Keratinocyte (primary cell): ENCODE measurements at regions not wholly inside any gene's neighbourhood (a gene's known extent, or its start where the extent isn't known, plus 50 kb on each side); places are given as distances from the start of the nearest gene placed in this dataset.

Source experiments
- DNase-seq: peaks from one replicate; pipeline ENCODE4 v3.0.0-alpha.2; 2011; ENCODE audit warnings: low read depth, missing footprints, low spot score
- FAIRE-seq: peaks from 2 replicates; lab custom pipeline; 2011; peaks lifted over from hg19 to GRCh38; lab: Jason Lieb, UNC
- H2AFZ ChIP-seq: 2 replicates; pipeline ENCODE4 v1.6.0; 2012; ENCODE audit warnings: low read length, control low read depth, inconsistent platforms; ENCODE audit not compliant: control insufficient read depth
- H3K27ac ChIP-seq: 2 replicates; pipeline ENCODE4 v1.5.1; 2011; ENCODE audit warnings: low read length; ENCODE audit not compliant: control insufficient read depth, insufficient read depth
- H3K27me3 ChIP-seq: 3 replicates; pipeline ENCODE4 v1.6.0; 2011; ENCODE audit warnings: low read length; ENCODE audit not compliant: control insufficient read depth, insufficient read depth; ENCODE audit errors: extremely low read depth
- H3K36me3 ChIP-seq, 2 experiments: 2 replicates in 1 of 2; 3 replicates in 1 of 2; pipeline ENCODE4 v1.5.1; 2011; ENCODE audit warnings: low read length in 2 of 2, mild to moderate bottlenecking in 1 of 2; ENCODE audit not compliant: control insufficient read depth in 2 of 2, insufficient read depth in 2 of 2; ENCODE audit errors: extremely low read depth in 1 of 2
- H3K4me1 ChIP-seq: 3 replicates; pipeline ENCODE4 v1.5.1; 2011; ENCODE audit warnings: low read length; ENCODE audit not compliant: control insufficient read depth, insufficient read depth; ENCODE audit errors: extremely low read depth
- H3K4me2 ChIP-seq: 3 replicates; pipeline ENCODE4 v1.6.0; 2011; ENCODE audit warnings: low read depth, low read length; ENCODE audit not compliant: control insufficient read depth, insufficient read depth; ENCODE audit errors: extremely low read depth
- H3K4me3 ChIP-seq, 3 experiments: fragments of 200-600 bp in 1 of 3; sonication (generic) in 1 of 3; 2 replicates in 2 of 3; 3 replicates in 1 of 3; pipeline ENCODE4 v1.5.1; 2011 to 2016; ENCODE audit warnings: low read length in 3 of 3, mild to moderate bottlenecking in 3 of 3, control low read depth in 2 of 3, inconsistent platforms in 1 of 3, low read depth in 1 of 3, mixed read lengths in 1 of 3, mixed run types in 1 of 3, moderate library complexity in 1 of 3; ENCODE audit not compliant: control insufficient read depth in 2 of 3, insufficient read depth in 2 of 3; ENCODE audit errors: extremely low read depth in 1 of 3
- H3K79me2 ChIP-seq: 2 replicates; pipeline ENCODE4 v1.6.0; 2012; ENCODE audit warnings: low read length; ENCODE audit not compliant: control insufficient read depth, insufficient read depth
- H3K9ac ChIP-seq: 3 replicates; pipeline ENCODE4 v1.6.0; 2011; ENCODE audit warnings: low read length; ENCODE audit not compliant: control insufficient read depth, insufficient read depth; ENCODE audit errors: extremely low read depth
- H3K9me1 ChIP-seq: 3 replicates; pipeline ENCODE4 v1.6.0; 2011; ENCODE audit warnings: low read length; ENCODE audit not compliant: control insufficient read depth, insufficient read depth; ENCODE audit errors: extremely low read depth
- H3K9me3 ChIP-seq: 2 replicates; pipeline ENCODE4 v1.5.1; 2012; ENCODE audit warnings: low read depth, low read length; ENCODE audit not compliant: control insufficient read depth
- H4K20me1 ChIP-seq: 3 replicates; pipeline ENCODE4 v1.6.0; 2011; ENCODE audit warnings: low read length; ENCODE audit not compliant: control insufficient read depth, insufficient read depth; ENCODE audit errors: extremely low read depth
- EZH2 ChIP-seq: IDR thresholded peaks from one replicate; pipeline ENCODE4 v1.6.1; 2012; ENCODE audit warnings: inconsistent platforms, mild to moderate bottlenecking, low read length, moderate library complexity
- dilution Hi-C: fragments of 300-500 bp; cut with MboI; formaldehyde crosslinking; loops from one replicate; pipeline ENCODE4 v1.7.0; 2020; ENCODE audit warnings: low sequenced_read_pairs; ENCODE audit not compliant: extremely low pct_ligation_motif_present
- TF ChIP-seq, protein P1 (sequence below), 3 experiments: IDR thresholded peaks in 1 of 3; conservative IDR thresholded peaks in 1 of 3; optimal IDR thresholded peaks in 1 of 3; 2 replicates in 2 of 3; 3 replicates in 1 of 3; pipeline versions ENCODE3 to v1.5.1; 2011; ENCODE audit warnings: low read length in 3 of 3, mild to moderate bottlenecking in 3 of 3, moderate library complexity in 2 of 3, control low read depth in 1 of 3, inconsistent platforms in 1 of 3; ENCODE audit not compliant: insufficient read depth in 2 of 3; ENCODE audit errors: extremely low read depth in 1 of 3

GRCh38 chr5:129243039-129243438 is 148.5 kb downstream of the ISOC1 start:
- no peaks in the 10 kb centered on the region for H3K36me3 ChIP-seq
- H4K20me1 ChIP-seq, result no peaks in the 10 kb centered on the region
- no peaks in the 10 kb centered on the region for H3K9me3 ChIP-seq
- H2AFZ ChIP-seq, result no peak overlapping the region
- dilution Hi-C loops, result no loop called here
- no peak overlapping the region for H3K4me2 ChIP-seq
- H3K79me2 ChIP-seq, result no peaks in the 10 kb centered on the region
- TF ChIP-seq, protein P1, sequence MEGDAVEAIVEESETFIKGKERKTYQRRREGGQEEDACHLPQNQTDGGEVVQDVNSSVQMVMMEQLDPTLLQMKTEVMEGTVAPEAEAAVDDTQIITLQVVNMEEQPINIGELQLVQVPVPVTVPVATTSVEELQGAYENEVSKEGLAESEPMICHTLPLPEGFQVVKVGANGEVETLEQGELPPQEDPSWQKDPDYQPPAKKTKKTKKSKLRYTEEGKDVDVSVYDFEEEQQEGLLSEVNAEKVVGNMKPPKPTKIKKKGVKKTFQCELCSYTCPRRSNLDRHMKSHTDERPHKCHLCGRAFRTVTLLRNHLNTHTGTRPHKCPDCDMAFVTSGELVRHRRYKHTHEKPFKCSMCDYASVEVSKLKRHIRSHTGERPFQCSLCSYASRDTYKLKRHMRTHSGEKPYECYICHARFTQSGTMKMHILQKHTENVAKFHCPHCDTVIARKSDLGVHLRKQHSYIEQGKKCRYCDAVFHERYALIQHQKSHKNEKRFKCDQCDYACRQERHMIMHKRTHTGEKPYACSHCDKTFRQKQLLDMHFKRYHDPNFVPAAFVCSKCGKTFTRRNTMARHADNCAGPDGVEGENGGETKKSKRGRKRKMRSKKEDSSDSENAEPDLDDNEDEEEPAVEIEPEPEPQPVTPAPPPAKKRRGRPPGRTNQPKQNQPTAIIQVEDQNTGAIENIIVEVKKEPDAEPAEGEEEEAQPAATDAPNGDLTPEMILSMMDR (optimal IDR thresholded peaks at IDR 0.05 in 1 of 3, IDR thresholded peaks at IDR 0.05 in 1 of 3, conservative IDR thresholded peaks at IDR 0.05 in 1 of 3; ENCODE audit: extremely low read depth in 1 of 3, insufficient read depth in 2 of 3, low read length in 3 of 3), result no peak
- no peak for TF ChIP-seq EZH2
- no peak overlapping the region for H3K9ac ChIP-seq
- no peaks in the 10 kb centered on the region for H3K4me1 ChIP-seq
- no peak for FAIRE-seq
- H3K27me3 ChIP-seq, result no peaks in the 10 kb centered on the region
- no peak overlapping the region for H3K4me3 ChIP-seq
- no peak for DNase-seq
- no peak overlapping the region for H3K27ac ChIP-seq
- H3K9me1 ChIP-seq, result no peaks in the 10 kb centered on the region

DNA sequence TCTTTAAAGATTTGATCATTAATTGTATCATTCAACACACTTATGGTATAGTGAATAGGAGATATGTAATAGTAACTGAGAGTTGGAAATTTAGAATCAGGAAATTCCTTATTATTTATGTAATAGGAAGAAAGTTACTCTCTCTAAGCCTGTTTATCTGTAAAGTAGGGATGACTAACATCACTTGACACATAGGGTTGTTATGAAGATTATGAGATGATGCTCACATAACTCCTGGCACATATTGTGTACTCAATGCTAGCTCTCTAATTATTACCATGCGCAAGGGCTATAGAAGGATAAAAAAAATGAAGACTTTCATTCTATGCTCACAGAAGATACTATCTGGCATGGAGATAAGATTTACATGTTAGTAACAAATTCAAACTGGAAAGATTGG is 149.9 kb downstream of the ISOC1 start:
- H3K27me3 ChIP-seq, result no peaks in the 10 kb centered on the region
- H3K4me3 ChIP-seq, result no peak overlapping the region
- no peak overlapping the region for H3K27ac ChIP-seq
- no peaks in the 10 kb centered on the region for H3K9me3 ChIP-seq
- no peak overlapping the region for H3K9ac ChIP-seq
- dilution Hi-C loops, result no loop called here
- no peak for TF ChIP-seq EZH2
- TF ChIP-seq, protein P1 (optimal IDR thresholded peaks at IDR 0.05 in 1 of 3, IDR thresholded peaks at IDR 0.05 in 1 of 3, conservative IDR thresholded peaks at IDR 0.05 in 1 of 3; ENCODE audit: extremely low read depth in 1 of 3, insufficient read depth in 2 of 3, low read length in 3 of 3), result no peak
- no peaks in the 10 kb centered on the region for H4K20me1 ChIP-seq
- DNase-seq (no peak), FAIRE-seq (no peak)
- H2AFZ ChIP-seq, result no peak overlapping the region
- no peaks in the 10 kb centered on the region for H3K4me1 ChIP-seq
- no peaks in the 10 kb centered on the region for H3K9me1 ChIP-seq
- no peaks in the 10 kb centered on the region for H3K79me2 ChIP-seq
- H3K36me3 ChIP-seq, result no peaks in the 10 kb centered on the region
- H3K4me2 ChIP-seq, result no peak overlapping the region
